Mesothelial cell of epicardium (in vitro differentiated cells): ENCODE measurements at regions not wholly inside any gene's neighbourhood (a gene's known extent, or its start where the extent isn't known, plus 50 kb on each side); places are given as distances from the start of the nearest gene placed in this dataset.
A peak's percentile ranks its signal among the peaks of the same experiment; 100 is the strongest.

Experiments used
- DNase-seq, 2 experiments: peaks; one replicate each; pipeline ENCODE4 v3.0.0; 2021; ENCODE audit warnings: low spot score in 2 of 2; ENCODE audit not compliant: unreplicated experiment in 2 of 2
- H3K27ac Mint-ChIP-seq: 2 replicates; pipeline ENCODE4 v1.8.0; 2021; ENCODE audit warnings: mixed read lengths
- H3K27me3 Mint-ChIP-seq: 2 replicates; pipeline ENCODE4 v1.8.0; 2021; ENCODE audit warnings: low read depth, mixed read lengths
- H3K36me3 Mint-ChIP-seq: 2 replicates; pipeline ENCODE4 v1.8.0; 2021; ENCODE audit warnings: mixed read lengths
- H3K4me1 Mint-ChIP-seq: 2 replicates; pipeline ENCODE4 v1.8.0; 2021; ENCODE audit warnings: mixed read lengths
- H3K4me3 Mint-ChIP-seq: 2 replicates; pipeline ENCODE4 v1.8.0; 2021; ENCODE audit warnings: mild to moderate bottlenecking, moderate library complexity, mixed read lengths
- H3K9me3 Mint-ChIP-seq: 2 replicates; pipeline ENCODE4 v1.8.0; 2021; ENCODE audit warnings: mixed read lengths
- TF ChIP-seq, protein P1 (sequence below): fragments of 200-600 bp; sonication (generic); IDR thresholded peaks from one replicate; pipeline ENCODE4 v1.5.0; 2021; ENCODE audit warnings: antibody characterized with exemption; ENCODE audit not compliant: unreplicated experiment

DNA sequence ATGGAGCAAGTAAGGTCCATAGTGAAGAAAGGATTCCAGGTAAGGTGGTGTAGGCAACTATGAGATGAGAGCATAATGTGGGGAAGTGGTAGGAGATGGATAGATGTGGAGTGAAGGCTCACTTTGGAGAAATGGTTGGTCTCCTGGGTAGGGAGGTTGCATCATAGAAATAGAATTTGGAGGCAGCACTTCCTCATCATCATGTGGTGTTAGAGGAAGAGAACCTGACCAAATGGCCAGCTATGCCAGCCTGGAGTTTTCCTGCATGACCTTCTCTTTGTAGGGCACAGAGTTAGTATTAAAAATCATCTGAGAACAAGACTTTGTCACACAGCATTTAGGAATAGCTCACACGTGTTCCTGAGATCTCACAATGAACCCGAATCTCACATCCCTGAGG lies 126.7 kb upstream of the CXCL12 start:
- Mint-ChIP-seq H3K27me3 (peaks cover 27% of the 10 kb centered on the region), H3K4me1 (peaks cover 11% of the 10 kb centered on the region), H3K4me3 (no peak overlapping the region), H3K36me3 (no peaks in the 10 kb centered on the region), H3K9me3 (no peaks in the 10 kb centered on the region), H3K27ac (no peak overlapping the region)
- DNase-seq: no peak
- TF ChIP-seq, protein P1, sequence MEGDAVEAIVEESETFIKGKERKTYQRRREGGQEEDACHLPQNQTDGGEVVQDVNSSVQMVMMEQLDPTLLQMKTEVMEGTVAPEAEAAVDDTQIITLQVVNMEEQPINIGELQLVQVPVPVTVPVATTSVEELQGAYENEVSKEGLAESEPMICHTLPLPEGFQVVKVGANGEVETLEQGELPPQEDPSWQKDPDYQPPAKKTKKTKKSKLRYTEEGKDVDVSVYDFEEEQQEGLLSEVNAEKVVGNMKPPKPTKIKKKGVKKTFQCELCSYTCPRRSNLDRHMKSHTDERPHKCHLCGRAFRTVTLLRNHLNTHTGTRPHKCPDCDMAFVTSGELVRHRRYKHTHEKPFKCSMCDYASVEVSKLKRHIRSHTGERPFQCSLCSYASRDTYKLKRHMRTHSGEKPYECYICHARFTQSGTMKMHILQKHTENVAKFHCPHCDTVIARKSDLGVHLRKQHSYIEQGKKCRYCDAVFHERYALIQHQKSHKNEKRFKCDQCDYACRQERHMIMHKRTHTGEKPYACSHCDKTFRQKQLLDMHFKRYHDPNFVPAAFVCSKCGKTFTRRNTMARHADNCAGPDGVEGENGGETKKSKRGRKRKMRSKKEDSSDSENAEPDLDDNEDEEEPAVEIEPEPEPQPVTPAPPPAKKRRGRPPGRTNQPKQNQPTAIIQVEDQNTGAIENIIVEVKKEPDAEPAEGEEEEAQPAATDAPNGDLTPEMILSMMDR: no peak

DNA sequence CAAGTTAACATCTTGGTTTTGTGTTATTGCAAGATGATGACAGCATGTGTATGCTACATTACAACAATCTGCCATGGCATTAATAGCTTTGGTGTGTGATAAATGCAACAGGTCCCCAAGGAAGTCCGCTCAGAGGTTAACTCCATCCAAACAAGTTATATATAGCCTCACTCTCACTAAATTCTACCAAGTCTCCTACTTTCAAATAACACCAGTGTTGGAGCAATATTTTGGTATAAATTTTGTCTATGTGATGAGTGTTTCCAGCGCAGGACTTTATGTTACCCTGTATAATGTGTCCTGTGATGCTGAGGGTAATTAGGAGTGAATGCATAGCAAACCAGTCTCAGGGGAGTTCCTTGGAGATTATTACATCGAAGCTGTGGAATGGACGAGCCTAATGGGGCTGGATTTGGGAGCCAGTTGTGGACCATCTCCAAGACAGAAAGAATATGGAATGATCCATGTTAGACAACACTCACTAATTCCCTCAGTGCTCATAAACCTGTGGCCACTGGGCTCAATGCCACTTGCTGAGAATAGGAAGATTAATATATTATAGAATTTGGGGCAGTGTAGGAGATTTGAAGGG lies 127.6 kb upstream of the CXCL12 start:
- no peak overlapping the region for H3K27ac Mint-ChIP-seq
- H3K4me3 Mint-ChIP-seq: no peak overlapping the region

DNA sequence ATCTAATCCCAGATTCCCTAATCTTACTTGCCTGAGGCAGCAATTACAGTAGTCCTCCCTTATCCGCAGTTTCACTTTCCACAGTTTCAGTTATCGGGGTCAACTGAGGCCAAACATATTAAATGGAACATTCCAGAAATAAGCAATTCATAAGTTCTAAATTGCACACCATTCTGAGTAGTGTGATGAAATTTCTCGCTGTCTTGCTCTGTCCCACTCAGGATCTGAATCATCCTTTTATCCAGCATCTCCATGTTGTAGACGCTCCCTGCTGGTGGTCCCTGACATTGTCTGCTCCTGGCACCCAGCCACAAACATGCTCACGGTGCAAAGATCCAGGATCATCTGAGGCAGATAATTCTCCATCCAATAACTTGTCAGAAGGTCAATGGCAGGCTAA lies 128.7 kb upstream of the CXCL12 start:
- H3K36me3 Mint-ChIP-seq: no peaks in the 10 kb centered on the region
- H3K9me3 Mint-ChIP-seq: no peaks in the 10 kb centered on the region
- H3K27me3 Mint-ChIP-seq: peaks cover 16% of the 10 kb centered on the region
- TF ChIP-seq, protein P1: no peak
- no peak overlapping the region for H3K4me3 Mint-ChIP-seq
- no peak for DNase-seq
- H3K4me1 Mint-ChIP-seq: peaks cover 21% of the 10 kb centered on the region
- H3K27ac Mint-ChIP-seq: no peak overlapping the region

More for the DNA sequence above, 127.6 kb upstream of the CXCL12 start:
- TF ChIP-seq, protein P1: no peak
- H3K36me3 Mint-ChIP-seq: no peaks in the 10 kb centered on the region
- H3K9me3 Mint-ChIP-seq: no peaks in the 10 kb centered on the region
- peaks cover 18% of the 10 kb centered on the region for H3K27me3 Mint-ChIP-seq
- DNase-seq: no peak
- peaks cover 20% of the 10 kb centered on the region for H3K4me1 Mint-ChIP-seq

DNA sequence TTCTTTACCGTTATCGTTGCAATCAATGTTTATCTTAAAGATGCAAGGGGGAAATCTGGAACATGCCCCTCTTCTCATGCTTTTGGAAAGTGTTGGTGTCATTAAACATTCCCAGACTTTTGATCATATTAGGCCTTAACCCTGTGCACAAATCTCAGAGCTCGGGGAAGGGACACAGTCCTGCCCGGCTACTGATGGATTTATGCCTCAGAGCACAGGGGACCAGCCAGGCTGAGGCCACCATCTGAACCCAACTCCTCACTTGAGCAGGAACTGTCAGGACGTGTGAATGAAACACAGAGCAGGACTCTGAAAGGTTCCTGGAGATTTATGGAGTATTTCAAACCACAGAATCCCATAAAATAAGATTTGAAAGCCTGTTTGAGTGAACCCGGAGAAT lies 132.0 kb upstream of the CXCL12 start:
- Mint-ChIP-seq H3K4me3 (no peak overlapping the region), H3K27ac (no peak overlapping the region), H3K36me3 (no peaks in the 10 kb centered on the region), H3K27me3 (peaks cover 34% of the 10 kb centered on the region), H3K4me1 (peaks cover 21% of the 10 kb centered on the region), H3K9me3 (peaks cover 3% of the 10 kb centered on the region)
- DNase-seq: no peak
- TF ChIP-seq, protein P1: no peak

DNA sequence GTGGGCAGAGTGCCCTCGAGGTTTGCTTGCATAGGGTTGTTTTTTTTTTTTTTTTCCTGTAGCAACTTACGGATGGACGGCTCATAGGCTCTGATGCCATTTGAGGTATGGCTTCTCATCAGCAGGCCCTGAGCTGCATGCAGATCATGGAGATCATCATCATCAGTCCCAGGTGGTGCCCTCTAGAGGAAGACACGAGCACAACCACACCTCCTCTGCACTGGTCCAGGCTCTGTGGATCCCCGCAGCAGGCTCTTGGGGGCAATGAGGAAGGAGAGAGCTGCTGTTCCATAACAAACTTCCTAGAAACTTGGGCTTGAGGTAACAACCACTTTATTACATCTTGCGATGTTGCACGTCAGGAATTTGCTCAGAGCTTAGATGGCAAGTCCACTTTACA lies 132.7 kb upstream of the CXCL12 start:
- H3K27me3 Mint-ChIP-seq: peaks cover 34% of the 10 kb centered on the region
- H3K36me3 Mint-ChIP-seq: no peaks in the 10 kb centered on the region
- TF ChIP-seq, protein P1: peak; percentile 14
- peaks cover 21% of the 10 kb centered on the region for H3K4me1 Mint-ChIP-seq
- H3K27ac Mint-ChIP-seq: no peak overlapping the region
- no peak overlapping the region for H3K4me3 Mint-ChIP-seq
- peaks cover 3% of the 10 kb centered on the region for H3K9me3 Mint-ChIP-seq
- DNase-seq: no peak

DNA sequence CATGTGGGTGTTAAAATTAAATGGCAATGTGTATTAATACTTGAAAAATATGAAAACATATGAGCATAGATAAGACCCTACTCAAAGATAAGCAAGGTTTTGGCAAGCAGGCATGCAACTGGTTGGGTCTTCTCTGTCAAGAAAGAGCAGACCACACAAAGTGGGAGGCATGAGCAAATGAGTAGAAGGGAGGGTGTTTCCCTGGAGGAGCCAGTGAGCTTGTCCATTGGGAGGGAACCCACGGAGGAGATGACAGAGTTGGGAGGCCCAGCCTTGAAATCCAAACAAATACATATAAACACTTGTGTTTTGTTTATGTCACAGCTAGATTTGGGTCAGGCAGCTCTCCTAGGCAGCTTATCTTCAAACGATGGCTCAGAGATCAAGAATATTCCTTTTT lies 134.5 kb upstream of the CXCL12 start:
- no peak overlapping the region for H3K4me3 Mint-ChIP-seq

More for the DNA sequence above, 134.5 kb upstream of the CXCL12 start:
- peaks cover 16% of the 10 kb centered on the region for H3K4me1 Mint-ChIP-seq
- peaks cover 39% of the 10 kb centered on the region for H3K27me3 Mint-ChIP-seq
- TF ChIP-seq, protein P1: no peak
- H3K36me3 Mint-ChIP-seq: peaks cover 2% of the 10 kb centered on the region
- DNase-seq: no peak
- H3K9me3 Mint-ChIP-seq: peaks cover 10% of the 10 kb centered on the region
- H3K27ac Mint-ChIP-seq: no peak overlapping the region
